Left hindlimb (tissue), 1 donor: ENCODE measurements at regions not wholly inside any gene's neighbourhood (a gene's known extent, or its start where the extent isn't known, plus 50 kb on each side); places are given as distances from the start of the nearest gene placed in this dataset.
"Not testable (repeated sequence)": the region's sequence is repeated elsewhere in the genome, so short reads cannot be mapped to it uniquely, and the experiment has no call there.

ENCODE experiments used
- DNase-seq: peaks from one replicate; pipeline ENCODE4 v3.0.0-alpha.2; 2018

DNA sequence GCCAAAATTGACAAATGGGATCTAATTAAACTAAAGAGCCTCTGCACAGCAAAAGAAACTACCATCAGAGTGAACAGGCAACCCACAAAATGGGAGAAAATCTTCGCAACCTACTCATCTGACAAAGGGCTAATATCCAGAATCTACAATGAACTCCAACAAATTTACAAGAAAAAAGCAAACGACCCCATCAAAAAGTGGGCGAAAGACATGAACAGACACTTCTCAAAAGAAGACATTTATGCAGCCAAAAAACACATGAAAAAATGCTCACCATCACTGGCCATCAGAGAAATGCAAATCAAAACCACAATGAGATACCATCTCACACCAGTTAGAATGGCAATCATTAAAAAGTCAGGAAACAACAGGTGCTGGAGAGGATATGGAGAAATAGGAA lies 261.4 kb upstream of the HNRNPA3 start:
- DNase-seq, result not testable (repeated sequence)

DNA sequence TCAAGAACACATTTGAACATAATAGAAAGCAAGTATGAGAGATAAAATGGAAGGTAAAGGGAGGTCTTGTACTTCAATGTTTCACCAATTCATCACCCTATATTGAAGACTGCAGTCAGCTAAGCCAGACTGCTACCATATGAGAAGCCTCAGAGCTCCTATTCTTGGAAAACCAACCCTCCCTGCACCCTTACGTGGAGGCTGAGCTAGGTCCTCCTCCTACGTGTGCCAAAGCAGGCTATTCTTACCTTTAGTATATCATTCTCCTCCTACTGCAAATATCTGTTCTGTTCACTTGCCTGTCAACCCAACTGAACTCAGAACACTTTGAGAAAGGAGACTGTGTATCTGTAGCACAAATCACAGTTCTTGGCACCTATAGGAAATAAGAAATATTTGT lies 255.8 kb upstream of the HNRNPA3 start:
- no peak for DNase-seq

DNA sequence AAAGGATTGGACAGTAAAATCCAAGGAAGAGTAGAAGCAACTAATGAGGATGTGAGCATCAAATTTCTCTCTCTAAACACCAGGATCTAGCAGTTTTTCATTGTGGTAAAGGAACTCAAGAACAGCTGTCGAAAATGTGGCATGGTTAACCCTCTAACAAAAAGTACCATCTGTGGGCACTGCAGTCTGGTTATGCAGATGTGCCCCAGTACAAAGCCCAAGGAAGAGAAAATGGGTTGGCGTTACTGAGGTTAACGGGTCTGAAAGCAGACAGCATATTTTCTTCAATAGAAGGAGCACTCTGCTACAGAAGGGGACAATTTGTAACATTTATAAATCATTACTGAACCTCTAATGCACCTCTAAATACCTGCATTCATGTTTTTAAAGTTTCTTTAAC lies 253.0 kb upstream of the HNRNPA3 start:
- DNase-seq, result no peak

DNA sequence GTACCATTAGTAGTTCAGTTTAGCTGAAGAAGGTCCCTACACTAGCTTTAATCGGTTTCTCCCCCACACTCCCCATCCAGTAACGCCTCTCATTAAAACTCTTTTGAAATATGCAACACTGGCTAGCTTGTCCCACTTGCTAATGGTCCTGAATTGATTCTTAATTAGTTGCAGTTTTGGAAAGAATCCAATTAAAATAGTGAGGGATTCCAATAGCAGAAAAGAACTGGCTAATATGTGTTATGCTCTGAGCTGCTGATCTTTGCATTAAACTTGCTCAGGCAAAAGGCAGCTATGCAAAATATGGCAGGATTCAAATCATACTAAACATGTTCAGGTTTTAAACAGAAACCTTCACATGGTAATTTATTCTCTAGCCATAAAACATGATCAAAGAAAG lies 252.5 kb upstream of the HNRNPA3 start:
- DNase-seq, result no peak

DNA sequence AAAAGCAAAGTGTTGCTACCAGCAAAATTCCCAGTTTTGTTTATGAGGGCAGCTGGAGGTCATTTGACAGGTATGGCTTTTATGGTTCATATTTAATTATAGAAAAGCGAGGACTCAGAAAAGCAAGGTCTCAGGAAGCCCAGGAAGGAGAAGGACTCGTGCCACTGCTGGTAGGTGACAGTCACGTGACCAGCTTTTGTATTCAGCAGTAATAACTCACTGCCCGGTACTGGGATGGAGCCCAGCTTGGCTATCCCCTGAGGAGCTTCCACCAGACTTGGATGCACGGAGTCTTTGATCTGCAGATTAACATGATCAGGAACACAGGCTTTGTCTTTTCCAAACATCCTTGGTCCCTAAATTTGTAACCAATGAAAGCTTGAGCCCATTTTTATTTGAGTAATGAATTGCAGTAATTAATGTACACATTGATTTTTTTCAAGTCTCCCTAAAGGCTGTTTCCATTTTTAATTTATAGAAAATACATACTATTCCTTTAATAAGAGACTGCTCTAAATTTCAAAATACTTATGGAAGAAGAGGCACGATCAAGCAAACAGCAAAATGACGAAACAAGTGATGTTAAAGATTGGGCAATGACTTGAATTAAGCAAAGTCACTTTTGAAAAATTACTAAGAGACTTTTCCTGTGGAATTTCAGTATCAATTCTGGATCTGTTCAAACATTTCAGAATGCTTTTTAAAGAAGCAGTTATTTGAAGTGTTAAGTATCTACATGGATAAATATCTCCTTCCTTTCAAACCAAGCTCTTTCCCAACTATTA lies 251.7 kb upstream of the HNRNPA3 start:
- no peak for DNase-seq

DNA sequence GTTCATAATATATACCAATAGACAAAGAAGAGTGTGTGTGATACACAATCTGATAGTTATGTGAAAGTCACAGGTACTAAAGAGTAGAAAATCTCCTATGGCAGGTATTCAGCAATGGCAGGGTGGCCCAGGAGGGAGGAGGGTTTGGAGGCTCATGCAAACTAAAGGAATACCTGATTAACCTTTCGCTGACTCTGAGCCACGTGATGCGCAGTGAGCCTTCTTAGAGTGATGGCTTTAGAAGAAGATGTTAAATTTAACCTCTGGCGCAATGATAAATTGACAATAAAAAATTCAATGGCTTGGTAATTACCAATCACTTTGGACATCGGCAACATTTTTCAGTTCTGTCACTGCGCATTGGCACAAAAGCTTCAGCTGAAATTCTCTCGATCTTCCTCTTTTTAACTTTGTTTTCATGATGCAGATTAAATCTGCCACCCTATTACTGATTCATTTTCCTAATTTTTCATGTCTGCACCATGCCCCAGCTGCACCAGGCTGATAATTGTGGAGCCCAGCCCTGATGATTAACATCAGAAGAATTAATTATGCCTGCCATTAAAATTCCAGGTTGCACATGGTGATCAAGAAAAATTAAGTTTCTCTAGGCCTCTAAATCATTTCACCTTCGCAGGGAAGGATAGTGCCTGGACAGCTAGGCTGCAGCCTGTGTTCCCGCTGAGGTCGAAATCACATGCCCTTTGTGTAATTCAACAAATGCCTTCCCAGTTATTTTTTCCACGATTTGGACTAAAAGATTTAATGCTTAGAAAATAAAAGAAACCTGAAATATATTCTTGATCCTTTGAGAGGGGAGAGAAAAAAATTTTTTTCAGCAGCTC lies 250.6 kb upstream of the HNRNPA3 start:
- no peak for DNase-seq

DNA sequence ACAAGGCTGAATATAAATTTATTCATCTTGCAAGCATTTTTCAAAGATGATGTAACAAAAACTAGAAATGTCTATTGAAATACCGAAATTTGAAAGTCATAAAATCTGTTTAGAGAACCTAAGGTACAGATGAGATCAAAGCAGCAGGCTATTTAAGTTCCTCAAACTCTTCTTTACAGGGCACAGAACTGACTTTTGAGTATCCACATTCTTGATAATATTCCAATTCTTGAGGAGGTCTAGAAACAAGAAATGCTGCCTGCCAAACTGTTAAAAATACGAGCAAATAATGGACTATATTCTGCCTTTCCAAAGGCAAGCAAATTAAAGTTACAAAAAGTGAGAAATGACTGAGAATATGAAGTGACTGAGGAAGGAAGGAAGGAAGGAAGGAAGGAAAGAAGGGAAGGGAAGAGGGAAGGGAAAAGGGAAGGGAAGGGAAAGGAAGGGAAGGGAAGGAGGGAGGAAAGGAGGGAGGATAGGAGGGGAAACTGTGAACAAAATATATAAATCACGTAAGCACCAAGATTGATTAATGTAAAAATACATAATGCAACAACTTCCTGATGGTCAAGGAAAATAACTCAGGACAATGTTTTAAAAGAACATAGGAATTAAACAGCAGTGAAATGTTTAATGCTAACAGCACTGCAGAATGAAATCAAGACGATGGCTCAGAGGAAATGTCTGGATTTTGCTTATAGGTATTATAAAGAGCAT lies 248.9 kb upstream of the HNRNPA3 start:
- DNase-seq, result no peak

DNA sequence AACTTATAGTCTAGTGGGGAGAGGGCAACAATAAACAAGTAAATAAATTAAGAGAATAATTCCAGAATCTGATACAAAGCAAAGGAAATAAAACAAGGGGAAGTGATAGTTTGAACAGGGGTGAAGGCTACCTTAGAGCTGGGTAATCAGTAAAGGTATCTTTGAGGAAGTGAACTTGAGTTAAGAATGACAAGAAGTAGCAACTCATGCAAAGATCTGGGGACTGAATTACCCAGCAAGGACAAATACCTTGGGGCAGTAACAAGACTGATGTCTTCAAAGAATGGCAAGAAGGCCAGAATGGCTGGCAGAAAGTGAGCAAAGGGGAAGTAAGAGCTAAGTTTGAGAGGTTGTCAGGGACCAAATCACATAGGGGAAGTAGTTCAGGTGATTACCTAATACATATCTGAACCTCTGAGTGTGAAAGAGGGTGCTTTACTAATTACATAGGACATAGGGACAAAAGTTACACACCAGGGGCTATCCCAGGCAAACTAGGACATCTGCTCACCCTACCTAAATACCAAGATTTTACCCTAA lies 244.6 kb upstream of the HNRNPA3 start:
- DNase-seq, result no peak

DNA sequence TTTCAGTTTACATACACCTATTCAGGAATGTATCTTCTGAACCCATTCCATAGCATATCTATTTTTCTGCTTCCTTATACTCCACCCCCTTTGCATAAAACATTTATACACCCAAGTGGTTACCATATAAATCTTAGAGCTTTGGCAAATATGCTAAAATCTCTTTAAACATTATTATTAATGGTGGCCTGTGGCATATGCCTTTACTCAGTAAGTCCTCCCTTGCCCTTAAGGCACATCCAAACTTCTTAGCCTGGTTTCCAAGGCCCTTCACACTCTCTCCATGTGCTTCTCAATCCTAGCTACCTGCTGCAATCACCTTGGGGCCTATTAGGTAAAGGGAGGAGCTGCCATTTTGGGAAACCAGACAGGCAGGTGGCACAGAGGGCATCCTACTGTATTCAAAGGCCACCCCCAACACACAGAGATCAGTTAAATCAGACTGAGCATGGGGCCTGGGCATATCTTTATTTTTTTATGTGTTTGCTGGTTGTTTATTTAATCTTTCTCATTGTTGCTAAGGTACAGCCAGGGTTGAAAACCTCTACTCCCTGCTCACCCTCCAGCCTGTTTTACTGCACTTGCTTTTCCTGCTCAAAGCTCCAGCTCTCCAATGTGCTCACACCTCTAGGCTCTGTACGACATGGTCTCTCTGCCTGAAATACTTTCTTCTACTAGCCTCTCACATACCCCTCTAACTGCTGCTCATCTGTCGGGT lies 242.8 kb upstream of the HNRNPA3 start:
- no peak for DNase-seq

DNA sequence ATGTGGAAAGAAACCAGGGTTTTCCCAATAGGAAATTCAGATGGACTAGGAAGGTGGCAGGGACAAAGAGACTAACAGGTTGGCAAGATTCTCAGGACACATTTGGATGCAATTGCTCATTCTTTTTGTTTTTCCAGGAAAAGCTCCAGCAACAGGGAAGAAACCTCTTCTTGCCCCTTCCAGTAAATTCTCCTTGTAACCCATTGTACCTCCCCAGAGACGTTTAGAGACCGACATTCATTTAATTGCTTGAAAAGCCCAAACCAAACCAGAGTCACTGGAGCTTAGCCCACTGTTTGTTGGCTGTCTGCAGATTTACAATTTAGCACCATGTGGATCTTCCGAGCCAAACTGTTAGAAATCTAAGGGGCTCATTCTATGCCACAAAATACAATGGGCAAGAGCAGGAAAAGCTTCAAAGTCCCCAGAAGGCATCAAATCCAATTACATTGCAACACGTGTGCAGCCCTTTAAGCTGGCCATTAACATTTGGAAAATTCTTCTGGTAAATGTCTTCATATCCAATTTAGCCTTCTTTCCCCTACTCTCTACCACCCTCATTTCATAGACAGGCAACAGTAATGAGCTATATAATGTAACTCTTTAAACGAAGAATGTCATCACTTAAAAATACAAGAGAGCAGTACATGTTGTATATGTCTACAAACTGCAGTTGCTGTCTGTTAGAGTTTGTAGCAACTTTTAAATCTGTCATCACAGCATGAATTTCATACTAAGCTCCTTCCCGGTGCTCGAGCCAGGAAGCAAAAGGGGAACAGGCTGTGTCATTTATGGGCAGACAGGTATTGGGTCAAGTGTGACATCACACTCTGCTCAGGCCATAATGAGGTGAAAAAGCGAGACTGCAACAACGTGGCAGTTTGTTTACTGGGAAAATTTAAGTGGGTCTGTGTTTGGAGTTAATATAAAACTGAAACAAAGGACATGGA lies 235.6 kb upstream of the HNRNPA3 start:
- DNase-seq, result no peak

DNA sequence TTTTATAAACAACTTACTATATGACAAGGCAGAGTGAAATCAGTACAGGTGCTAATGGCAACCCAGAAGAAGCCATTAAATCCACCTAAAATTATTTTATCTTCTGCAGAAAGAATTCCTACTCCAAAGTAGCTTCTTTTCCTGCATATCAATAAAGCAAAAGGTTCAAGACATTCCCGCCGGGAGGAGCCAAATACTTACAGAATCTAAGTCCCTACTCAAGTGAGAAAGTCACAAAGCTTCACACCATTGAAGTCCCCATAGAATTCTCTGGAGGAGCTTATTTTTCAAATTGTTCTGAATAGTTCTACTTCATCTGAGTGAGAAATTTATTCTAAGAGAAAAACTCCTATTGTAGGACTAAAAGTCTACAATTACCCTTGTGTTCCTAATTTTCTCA lies 233.7 kb upstream of the HNRNPA3 start:
- DNase-seq, result no peak

DNA sequence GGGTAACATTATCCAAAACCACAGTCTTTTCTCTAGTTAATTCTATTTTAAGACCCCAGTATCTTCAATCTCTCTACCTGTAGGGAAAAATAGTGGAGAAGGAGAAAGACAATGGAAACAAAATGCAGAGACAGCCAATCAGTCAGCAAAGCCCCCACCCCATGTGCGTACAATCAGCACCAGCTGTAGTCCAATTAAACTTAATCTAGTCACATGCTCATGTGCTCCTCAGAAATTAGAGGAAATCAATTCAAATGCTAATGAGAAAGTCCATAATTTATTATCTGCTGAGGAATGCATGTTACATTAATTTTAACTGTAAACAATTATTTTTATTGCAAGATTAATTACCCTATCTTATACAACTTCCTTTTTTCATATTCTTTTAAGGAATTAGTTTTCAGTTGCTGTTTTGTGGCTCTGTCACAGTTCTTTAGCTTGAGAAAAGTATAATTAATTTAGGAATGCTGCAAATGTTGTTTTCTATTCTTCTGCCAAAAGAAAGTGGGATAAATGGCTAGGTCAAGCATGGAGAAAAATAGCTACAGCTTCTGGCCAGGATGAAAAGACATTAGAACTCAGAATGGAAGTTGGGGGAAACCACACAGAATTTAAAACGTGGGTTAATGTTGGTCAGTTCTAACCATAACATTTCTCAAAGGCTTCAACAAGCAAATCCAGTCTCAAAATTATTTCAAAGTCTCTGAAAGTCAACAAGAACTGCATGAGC lies 232.4 kb upstream of the HNRNPA3 start:
- no peak for DNase-seq

DNA sequence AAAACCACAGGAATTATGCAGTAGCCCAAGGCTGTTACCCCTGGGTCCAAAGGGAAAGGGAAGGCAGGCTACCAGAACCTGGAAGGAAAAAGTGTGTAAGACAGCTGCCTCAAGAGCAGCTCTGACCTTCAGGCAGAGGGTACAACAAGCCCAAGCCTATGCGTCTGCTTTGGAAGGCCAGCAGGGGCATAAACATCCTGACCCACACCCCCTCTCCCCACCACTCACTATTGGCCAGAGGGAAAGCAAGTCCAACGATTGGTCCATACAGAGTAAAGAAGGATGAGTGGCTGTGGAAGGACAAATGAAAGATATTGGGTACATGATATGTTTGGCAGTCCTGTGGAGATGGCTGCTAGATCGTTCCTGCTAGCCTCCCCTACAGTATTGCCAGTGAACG lies 227.6 kb upstream of the HNRNPA3 start:
- no peak for DNase-seq

DNA sequence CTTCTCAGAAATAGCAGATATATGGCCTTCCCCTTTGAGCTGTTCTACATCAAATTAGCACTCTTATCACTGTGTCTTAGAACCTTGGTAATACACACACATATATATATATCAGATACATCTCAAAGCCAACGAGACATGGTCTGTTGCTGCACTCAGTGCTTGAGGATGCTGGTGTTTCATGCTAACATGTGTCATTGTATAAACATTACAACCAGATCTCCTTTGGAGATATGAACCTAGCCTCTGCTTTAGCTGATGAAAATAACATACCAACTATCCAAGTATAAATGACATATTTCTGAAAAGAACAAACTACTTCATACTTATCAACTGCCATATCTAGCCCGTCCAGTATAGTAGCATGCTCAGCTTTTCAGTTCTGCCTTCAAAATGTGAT lies 226.7 kb upstream of the HNRNPA3 start:
- DNase-seq, result no peak

DNA sequence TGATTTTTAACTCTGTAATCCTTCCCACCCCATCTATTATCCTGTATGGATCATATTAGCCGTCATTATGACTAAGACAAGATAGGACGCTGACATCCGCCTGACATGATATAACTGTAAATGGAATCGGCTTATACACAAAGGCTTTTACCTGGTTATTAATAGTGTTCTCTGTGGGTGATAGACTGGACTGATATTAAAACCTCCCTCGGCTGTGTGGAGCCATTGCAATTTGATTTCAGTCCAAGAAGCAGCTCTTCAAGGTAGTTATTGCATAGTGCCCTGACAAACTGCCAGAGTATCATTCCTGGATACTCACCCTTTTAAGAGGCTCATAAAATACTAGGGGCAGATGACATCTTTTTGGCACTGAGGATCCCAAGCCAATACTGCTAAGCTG lies 226.1 kb upstream of the HNRNPA3 start:
- DNase-seq, result no peak

DNA sequence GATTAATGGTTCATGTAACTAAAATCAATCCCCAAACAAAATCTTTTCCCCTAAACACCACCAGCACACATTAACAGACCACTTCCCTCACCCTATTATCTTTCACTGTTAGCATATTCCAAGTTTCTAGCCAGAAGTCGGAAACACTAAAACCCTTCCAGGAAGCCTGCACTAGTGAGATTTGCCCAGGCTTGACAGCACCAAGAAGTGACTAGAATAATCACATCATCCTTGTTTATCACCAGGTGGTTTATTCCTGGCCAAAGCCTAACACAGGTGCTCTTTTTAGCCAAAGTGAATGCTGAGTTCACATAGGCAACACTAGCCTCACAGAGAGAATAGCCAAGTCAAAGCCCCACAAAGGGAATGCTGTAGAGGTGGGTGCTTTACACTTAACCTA lies 221.2 kb upstream of the HNRNPA3 start:
- no peak for DNase-seq

DNA sequence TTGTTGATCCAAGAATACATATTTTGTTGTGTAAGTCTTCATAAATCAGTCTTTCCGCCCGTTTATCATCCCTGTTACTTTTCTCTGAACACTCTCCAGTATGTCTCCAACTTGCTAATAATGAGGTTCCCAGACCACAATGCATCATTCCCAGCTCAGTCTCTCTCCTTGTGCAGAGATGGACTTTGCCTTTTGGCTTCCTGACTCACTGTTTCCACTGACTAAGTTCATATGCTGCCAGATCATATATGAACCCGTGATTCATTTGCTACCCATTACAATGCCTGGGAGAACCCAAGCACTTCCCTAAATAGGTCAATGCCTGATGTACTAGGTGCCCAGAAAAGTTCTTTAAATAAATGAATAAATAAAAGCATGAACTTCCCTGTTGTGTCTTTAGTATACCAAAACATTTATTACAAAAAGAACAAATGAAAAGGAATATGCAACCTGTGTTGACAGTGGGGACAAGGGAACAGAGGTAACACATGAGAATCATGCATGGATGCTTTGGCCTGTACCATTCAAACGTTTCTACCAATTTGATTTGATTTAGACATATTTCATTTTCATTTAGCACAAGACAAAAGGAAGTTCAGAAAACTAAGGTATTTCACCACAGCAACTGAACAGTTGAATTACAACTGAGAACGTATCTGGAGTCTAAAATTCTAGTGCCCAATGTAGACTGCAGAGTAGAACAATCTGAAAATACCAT lies 215.4 kb upstream of the HNRNPA3 start:
- no peak for DNase-seq

DNA sequence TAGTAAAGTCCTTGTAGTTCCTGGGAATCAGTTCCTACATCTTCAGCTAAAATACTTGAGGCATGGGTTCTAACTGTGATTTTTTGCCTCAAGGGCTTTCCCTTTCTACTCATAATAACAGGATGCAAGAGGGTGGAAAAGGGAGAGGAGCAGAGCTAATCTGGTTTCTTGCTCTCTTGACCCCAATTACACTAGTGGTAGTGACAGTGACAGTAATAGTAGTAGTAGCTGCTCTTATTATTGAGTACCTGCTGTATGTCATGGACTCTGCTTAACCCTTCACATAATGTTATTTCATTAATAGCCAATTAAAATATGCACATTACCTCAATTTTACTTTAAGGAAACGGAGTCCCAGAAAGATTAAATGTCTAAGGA lies 214.8 kb upstream of the HNRNPA3 start:
- DNase-seq, result no peak

DNA sequence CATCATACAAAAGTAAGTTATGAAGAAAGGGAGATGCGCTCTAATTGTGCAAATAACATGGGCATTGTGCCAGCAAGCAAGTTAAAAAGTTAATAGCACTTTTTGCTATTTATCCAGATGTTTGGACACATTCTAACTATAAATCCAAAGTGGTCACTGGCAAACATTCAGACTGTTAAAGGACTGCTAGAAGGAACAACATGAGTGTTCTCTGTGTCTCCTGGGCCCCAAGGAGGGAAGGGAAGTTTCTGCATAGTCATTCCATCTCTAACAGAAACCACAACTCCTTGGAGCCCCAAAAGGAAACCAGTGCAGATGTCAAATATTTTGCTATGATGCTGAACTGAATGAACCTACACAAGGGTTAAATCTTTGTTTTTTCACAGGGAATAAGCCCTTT lies 213.3 kb upstream of the HNRNPA3 start:
- DNase-seq, result peak; percentile 62

DNA sequence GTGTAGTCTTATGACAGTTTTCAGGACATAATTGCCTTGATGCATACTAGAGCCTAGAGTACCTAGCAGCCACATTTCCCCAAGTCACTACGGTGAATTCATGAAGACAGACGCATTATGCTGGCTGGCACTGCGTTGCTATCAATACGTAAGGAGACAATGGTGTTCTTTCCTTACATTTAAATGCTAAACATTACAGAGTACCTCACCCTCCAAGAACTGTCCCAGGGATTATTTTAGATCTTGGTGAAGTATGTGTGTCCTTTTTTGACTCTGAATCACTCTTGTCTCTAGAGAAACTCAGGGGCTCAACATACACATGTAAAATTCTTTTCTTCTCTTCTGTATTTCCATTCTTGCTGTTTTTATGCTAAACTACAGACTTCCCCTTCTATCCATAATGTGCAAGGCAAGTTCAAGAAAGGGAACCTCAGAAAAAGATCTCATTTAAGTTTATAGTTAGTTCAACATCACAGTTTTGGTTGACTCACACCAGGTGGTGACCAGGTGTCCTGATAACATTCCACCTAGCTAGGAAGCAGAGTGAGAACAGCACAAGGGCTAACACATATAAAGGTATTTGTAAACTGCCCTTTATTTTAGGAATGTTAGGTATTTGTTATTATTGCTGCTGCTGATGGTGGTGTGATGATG lies 212.4 kb upstream of the HNRNPA3 start:
- no peak for DNase-seq
